IMR-90 (cell line): ENCODE measurements at regions not wholly inside any gene's neighbourhood (a gene's known extent, or its start where the extent isn't known, plus 50 kb on each side); places are given as distances from the start of the nearest gene placed in this dataset.

Experiments
- ATAC-seq: fragments of 200-7000 bp; cut with Tn5 transposase; 2 replicates; pipeline ENCODE4 v1.9.1; 2020; ENCODE audit warnings: low read depth, mild to moderate bottlenecking, moderate library complexity
- BruUV-seq: library from RNA; stranded (reverse); fragments of 400-500 nt; replicated peaks from 2 replicates; lab custom pipeline; 2021; lab: Mats Ljungman, UMichigan
- CTCF ChIA-PET: fragments of 300-600 bp; formaldehyde crosslinking; extraction: SDS; loops from one replicate; lab custom pipeline; 2021; ENCODE audit warnings: antibody characterized with exemption; lab: Yijun Ruan, JAX
- POLR2A ChIA-PET: fragments of 300-600 bp; sonication (Branson Sonifier 250); formaldehyde crosslinking; loops from one replicate; lab custom pipeline; 2022; ENCODE audit warnings: antibody characterized with exemption; ENCODE audit not compliant: unreplicated experiment; lab: Charles Lee
- DNase-seq: peaks from one replicate; pipeline ENCODE4 v3.0.0; 2013
- H2AFZ ChIP-seq: replicated peaks from 2 replicates; pipeline ENCODE3; 2013; ENCODE audit warnings: low read length, mild to moderate bottlenecking; ENCODE audit not compliant: poor library complexity
- H2AK5ac ChIP-seq: 2 replicates; pipeline ENCODE4 v1.6.1; 2013; ENCODE audit warnings: low read depth, low read length, inconsistent platforms
- H2AK9ac ChIP-seq: replicated peaks from 2 replicates; pipeline ENCODE3; 2013; ENCODE audit warnings: mild to moderate bottlenecking, low read depth, low read length, moderate library complexity; ENCODE audit not compliant: poor library complexity
- H2BK120ac ChIP-seq: 2 replicates; pipeline ENCODE4 v1.6.1; 2013; ENCODE audit warnings: low read depth, low read length, inconsistent platforms
- H2BK15ac ChIP-seq: 3 replicates; pipeline ENCODE4 v1.6.1; 2013; ENCODE audit warnings: low read depth, low read length, inconsistent platforms
- H2BK20ac ChIP-seq: 2 replicates; pipeline ENCODE4 v1.6.1; 2013; ENCODE audit warnings: low read depth, mild to moderate bottlenecking, inconsistent platforms, low read length, moderate library complexity
- H2BK5ac ChIP-seq: 2 replicates; pipeline ENCODE4 v1.6.1; 2013; ENCODE audit warnings: mild to moderate bottlenecking, low read depth, low read length, inconsistent platforms; ENCODE audit not compliant: poor library complexity, severe bottlenecking
- H3K14ac ChIP-seq: replicated peaks from 2 replicates; pipeline ENCODE4 v1.6.1; 2013; ENCODE audit warnings: low read depth, low read length, inconsistent platforms
- H3K18ac ChIP-seq: 2 replicates; pipeline ENCODE4 v1.6.1; 2013; ENCODE audit warnings: low read depth, low read length, control low read depth
- H3K23ac ChIP-seq: 2 replicates; pipeline ENCODE4 v1.6.1; 2013; ENCODE audit warnings: low read depth, low read length, inconsistent platforms
- H3K27ac ChIP-seq: 2 replicates; pipeline ENCODE4 v1.5.1; 2013; ENCODE audit warnings: mild to moderate bottlenecking, control low read depth, low read length; ENCODE audit not compliant: insufficient read depth
- H3K27me3 ChIP-seq: 2 replicates; pipeline ENCODE4 v1.6.1; 2013; ENCODE audit warnings: low read length; ENCODE audit not compliant: control insufficient read depth, insufficient read depth
- H3K36me3 ChIP-seq: 2 replicates; pipeline ENCODE4 v1.6.1; 2013; ENCODE audit warnings: low read length, mixed read lengths; ENCODE audit not compliant: control insufficient read depth, insufficient read depth
- H3K4ac ChIP-seq: 2 replicates; pipeline ENCODE4 v1.6.1; 2013; ENCODE audit warnings: low read depth, low read length, inconsistent platforms
- H3K4me1 ChIP-seq: 2 replicates; pipeline ENCODE4 v1.6.1; 2013; ENCODE audit warnings: low read length, mixed read lengths; ENCODE audit not compliant: control insufficient read depth, insufficient read depth
- H3K4me2 ChIP-seq: 2 replicates; pipeline ENCODE4 v1.6.1; 2013; ENCODE audit warnings: low read depth, mild to moderate bottlenecking, control low read depth, low read length, moderate library complexity
- H3K4me3 ChIP-seq: 2 replicates; pipeline ENCODE4 v1.5.1; 2013; ENCODE audit warnings: low read depth, mild to moderate bottlenecking, control low read depth, low read length, moderate library complexity; ENCODE audit not compliant: insufficient read depth
- H3K56ac ChIP-seq: 2 replicates; pipeline ENCODE4 v1.6.1; 2013; ENCODE audit warnings: low read length, inconsistent platforms; ENCODE audit not compliant: insufficient read depth; ENCODE audit errors: extremely low read depth
- H3K79me1 ChIP-seq, 2 experiments: 2 replicates each; pipeline ENCODE4 v1.6.1; 2013; ENCODE audit warnings: low read length in 2 of 2, inconsistent platforms in 1 of 2, low read depth in 1 of 2
- H3K9ac ChIP-seq: 2 replicates; pipeline ENCODE4 v1.6.1; 2013; ENCODE audit warnings: low read depth, low read length, control low read depth
- H3K9me1 ChIP-seq: 2 replicates; pipeline ENCODE4 v1.6.1; 2013; ENCODE audit warnings: low read length, inconsistent platforms; ENCODE audit not compliant: insufficient read depth
- H3K9me3 ChIP-seq: 2 replicates; pipeline ENCODE4 v1.6.1; 2013; ENCODE audit warnings: low read length; ENCODE audit not compliant: control insufficient read depth, insufficient read depth
- H4K20me1 ChIP-seq: 2 replicates; pipeline ENCODE4 v1.6.1; 2013; ENCODE audit warnings: low read length, inconsistent platforms; ENCODE audit not compliant: insufficient read depth
- H4K5ac ChIP-seq: 2 replicates; pipeline ENCODE4 v1.6.1; 2013; ENCODE audit warnings: mild to moderate bottlenecking, low read depth, low read length, control low read depth
- H4K8ac ChIP-seq, 2 experiments: 2 replicates each; pipeline ENCODE4 v1.6.1; 2013; ENCODE audit warnings: low read depth in 2 of 2, low read length in 2 of 2, control low read depth in 1 of 2, inconsistent platforms in 1 of 2
- H4K91ac ChIP-seq: 2 replicates; pipeline ENCODE4 v1.6.1; 2013; ENCODE audit warnings: low read depth, low read length, inconsistent platforms; ENCODE audit not compliant: insufficient read depth
- BHLHE40 ChIP-seq: fragments of 150-350 bp; IDR thresholded peaks from 2 replicates; pipeline ENCODE4 v1.6.1; 2016; ENCODE audit warnings: mild to moderate bottlenecking, low read depth, low read length
- CEBPB ChIP-seq: IDR thresholded peaks from 2 replicates; pipeline ENCODE4 v1.6.1; 2012; ENCODE audit warnings: low read depth, low read length, improper control_type of control experiment
- MAFK ChIP-seq: IDR thresholded peaks from 2 replicates; pipeline ENCODE4 v1.6.1; 2012; ENCODE audit warnings: low read depth, low read length, improper control_type of control experiment
- MAZ ChIP-seq: IDR thresholded peaks from 2 replicates; pipeline ENCODE4 v1.6.1; 2012; ENCODE audit warnings: low read depth, mild to moderate bottlenecking, low read length, improper control_type of control experiment, moderate library complexity, borderline replicate concordance
- MXI1 ChIP-seq: IDR thresholded peaks from 2 replicates; pipeline ENCODE4 v1.6.1; 2012; ENCODE audit warnings: low read depth, mild to moderate bottlenecking, low read length, moderate library complexity, borderline replicate concordance
- NFE2L2 ChIP-seq: fragments of 150-350 bp; IDR thresholded peaks from 2 replicates; pipeline ENCODE4 v1.6.1; 2016; ENCODE audit warnings: low read depth, mild to moderate bottlenecking, low read length
- POLR2A ChIP-seq: IDR thresholded peaks from 2 replicates; pipeline ENCODE4 v1.6.1; 2012; ENCODE audit warnings: mild to moderate bottlenecking, low read depth, low read length
- RAD21 ChIP-seq: IDR thresholded peaks from 2 replicates; pipeline ENCODE4 v1.6.1; 2012; ENCODE audit warnings: low read length, improper control_type of control experiment
- RFX5 ChIP-seq: IDR thresholded peaks from 2 replicates; pipeline ENCODE4 v1.8.0; 2012; ENCODE audit warnings: low read depth, mild to moderate bottlenecking, low read length, moderate library complexity
- SMC3 ChIP-seq: fragments of 150-350 bp; IDR thresholded peaks from 2 replicates; pipeline ENCODE4 v1.6.1; 2016; ENCODE audit warnings: low read depth, mild to moderate bottlenecking, antibody characterized with exemption, low read length, moderate library complexity
- WGBS, 2 experiments: methylation state at CpG; one replicate each; pipeline versions ENCODE4 v1.1.5 to v1.1.7; 2013; ENCODE audit warnings: missing lambda C conversion rate in 2 of 2; ENCODE audit not compliant: insufficient read length in 1 of 2; ENCODE audit errors: extremely low coverage in 2 of 2; 5-methylcytosine and 5-hydroxymethylcytosine counted together
- dilution Hi-C: fragments of 300-500 bp; cut with HindIII; formaldehyde crosslinking; loops from one replicate; pipeline ENCODE4 v1.14.3; 2018; ENCODE audit warnings: low sequenced_read_pairs; ENCODE audit not compliant: unreplicated experiment
- in situ Hi-C: fragments of 300-500 bp; cut with MboI; formaldehyde crosslinking; loops from 3 replicates; pipeline ENCODE4 v1.14.3; 2019; ENCODE audit warnings: low sequenced_read_pairs, inconsistent platforms, mixed read lengths
- intact Hi-C: fragments of 100-400 bp; cut with micrococcal nuclease; formaldehyde crosslinking; loops from 2 replicates; pipeline ENCODE4 v1.10.0; 2022
- TF ChIP-seq, protein P1 (sequence below): fragments of 150-350 bp; IDR thresholded peaks from 2 replicates; pipeline ENCODE4 v1.6.1; 2016; ENCODE audit warnings: low read depth, mild to moderate bottlenecking, low read length, moderate library complexity, borderline replicate concordance
- TF ChIP-seq, protein P2 (sequence below): fragments of 150-350 bp; IDR thresholded peaks from 2 replicates; pipeline ENCODE4 v1.6.1; 2017; ENCODE audit warnings: mild to moderate bottlenecking, antibody characterized with exemption, low read length, low read depth
- TF ChIP-seq, protein P3 (sequence below): conservative IDR thresholded peaks from 2 replicates; pipeline ENCODE4 v1.5.1; 2012; ENCODE audit warnings: mild to moderate bottlenecking, low read depth, low read length, improper control_type of control experiment

DNA sequence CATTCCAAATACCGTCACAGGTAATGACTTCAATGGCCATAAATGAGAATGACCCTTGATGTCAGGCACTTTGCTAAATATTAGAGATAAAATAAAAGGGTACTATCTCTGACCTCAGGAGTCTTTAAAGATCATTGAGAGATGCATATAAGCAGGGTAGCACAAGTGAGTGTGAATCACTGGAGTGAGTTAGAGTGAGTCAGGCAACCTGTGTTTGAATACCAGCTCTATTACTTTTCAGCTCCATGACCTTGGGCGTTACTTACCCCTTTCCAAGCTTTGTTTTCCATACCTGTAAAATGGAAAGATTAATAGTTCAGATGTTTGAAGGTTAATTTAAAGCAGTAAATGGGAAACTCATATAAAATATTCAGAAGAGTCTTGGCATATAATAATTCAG lies 1058.0 kb upstream of the ADGRL4 start:
- BruUV-seq = no TSS peak
- no peak overlapping the region for H4K5ac ChIP-seq
- peak; percentile 47 for DNase-seq
- no peak overlapping the region for H2AK9ac ChIP-seq
- H3K79me1 ChIP-seq = no peaks in the 10 kb centered on the region
- no peak overlapping the region for H2AK5ac ChIP-seq
- no CpG with 5 or more reads among the region's 2 CpGs for WGBS, 2 experiments
- TF ChIP-seq MAZ = no peak
- no peak for TF ChIP-seq BHLHE40
- no peak for TF ChIP-seq MXI1
- TF ChIP-seq, protein P1, sequence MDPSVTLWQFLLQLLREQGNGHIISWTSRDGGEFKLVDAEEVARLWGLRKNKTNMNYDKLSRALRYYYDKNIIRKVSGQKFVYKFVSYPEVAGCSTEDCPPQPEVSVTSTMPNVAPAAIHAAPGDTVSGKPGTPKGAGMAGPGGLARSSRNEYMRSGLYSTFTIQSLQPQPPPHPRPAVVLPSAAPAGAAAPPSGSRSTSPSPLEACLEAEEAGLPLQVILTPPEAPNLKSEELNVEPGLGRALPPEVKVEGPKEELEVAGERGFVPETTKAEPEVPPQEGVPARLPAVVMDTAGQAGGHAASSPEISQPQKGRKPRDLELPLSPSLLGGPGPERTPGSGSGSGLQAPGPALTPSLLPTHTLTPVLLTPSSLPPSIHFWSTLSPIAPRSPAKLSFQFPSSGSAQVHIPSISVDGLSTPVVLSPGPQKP = no peak
- TF ChIP-seq, protein P2, sequence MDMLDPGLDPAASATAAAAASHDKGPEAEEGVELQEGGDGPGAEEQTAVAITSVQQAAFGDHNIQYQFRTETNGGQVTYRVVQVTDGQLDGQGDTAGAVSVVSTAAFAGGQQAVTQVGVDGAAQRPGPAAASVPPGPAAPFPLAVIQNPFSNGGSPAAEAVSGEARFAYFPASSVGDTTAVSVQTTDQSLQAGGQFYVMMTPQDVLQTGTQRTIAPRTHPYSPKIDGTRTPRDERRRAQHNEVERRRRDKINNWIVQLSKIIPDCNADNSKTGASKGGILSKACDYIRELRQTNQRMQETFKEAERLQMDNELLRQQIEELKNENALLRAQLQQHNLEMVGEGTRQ = no peak
- no peak for TF ChIP-seq POLR2A
- no peak for TF ChIP-seq MAFK
- no peak for TF ChIP-seq SMC3
- TF ChIP-seq NFE2L2 = no peak
- no peak for TF ChIP-seq RFX5
- TF ChIP-seq RAD21 = no peak
- TF ChIP-seq CEBPB = no peak
- TF ChIP-seq, protein P3, sequence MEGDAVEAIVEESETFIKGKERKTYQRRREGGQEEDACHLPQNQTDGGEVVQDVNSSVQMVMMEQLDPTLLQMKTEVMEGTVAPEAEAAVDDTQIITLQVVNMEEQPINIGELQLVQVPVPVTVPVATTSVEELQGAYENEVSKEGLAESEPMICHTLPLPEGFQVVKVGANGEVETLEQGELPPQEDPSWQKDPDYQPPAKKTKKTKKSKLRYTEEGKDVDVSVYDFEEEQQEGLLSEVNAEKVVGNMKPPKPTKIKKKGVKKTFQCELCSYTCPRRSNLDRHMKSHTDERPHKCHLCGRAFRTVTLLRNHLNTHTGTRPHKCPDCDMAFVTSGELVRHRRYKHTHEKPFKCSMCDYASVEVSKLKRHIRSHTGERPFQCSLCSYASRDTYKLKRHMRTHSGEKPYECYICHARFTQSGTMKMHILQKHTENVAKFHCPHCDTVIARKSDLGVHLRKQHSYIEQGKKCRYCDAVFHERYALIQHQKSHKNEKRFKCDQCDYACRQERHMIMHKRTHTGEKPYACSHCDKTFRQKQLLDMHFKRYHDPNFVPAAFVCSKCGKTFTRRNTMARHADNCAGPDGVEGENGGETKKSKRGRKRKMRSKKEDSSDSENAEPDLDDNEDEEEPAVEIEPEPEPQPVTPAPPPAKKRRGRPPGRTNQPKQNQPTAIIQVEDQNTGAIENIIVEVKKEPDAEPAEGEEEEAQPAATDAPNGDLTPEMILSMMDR = no peak
- no peak overlapping the region for H2BK15ac ChIP-seq
- no peak overlapping the region for H4K8ac ChIP-seq
- H2BK120ac ChIP-seq = no peak overlapping the region
- H3K14ac ChIP-seq = no peak overlapping the region
- CTCF ChIA-PET = no interaction called here
- H3K9me1 ChIP-seq = no peaks in the 10 kb centered on the region
- POLR2A ChIA-PET = no interaction called here
- H2AFZ ChIP-seq = no peak overlapping the region
- no peak overlapping the region for H3K4ac ChIP-seq
- H3K56ac ChIP-seq = no peak overlapping the region
- H4K20me1 ChIP-seq = no peaks in the 10 kb centered on the region
- no peak overlapping the region for H3K18ac ChIP-seq
- dilution Hi-C loops (no loop called here), intact Hi-C loops (no loop called here), in situ Hi-C loops (no loop called here)
- no peak overlapping the region for H3K27ac ChIP-seq
- H3K9me3 ChIP-seq = no peaks in the 10 kb centered on the region
- no peaks in the 10 kb centered on the region for H3K27me3 ChIP-seq
- no peak overlapping the region for H4K91ac ChIP-seq
- no peak overlapping the region for H3K23ac ChIP-seq
- no peak overlapping the region for H2BK5ac ChIP-seq
- H2BK20ac ChIP-seq = no peak overlapping the region
- H3K4me3 ChIP-seq = no peak overlapping the region
- H3K36me3 ChIP-seq = no peaks in the 10 kb centered on the region
- no peak overlapping the region for H3K4me2 ChIP-seq
- ATAC-seq = no peak
- no peak overlapping the region for H3K9ac ChIP-seq
- H3K4me1 ChIP-seq = no peaks in the 10 kb centered on the region
